ENCODE measurements at regions not wholly inside any gene's neighbourhood (a gene's known extent, or its start where the extent isn't known, plus 50 kb on each side); places are given as distances from the start of the nearest gene placed in this dataset.
"Not testable (repeated sequence)": the region's sequence is repeated elsewhere in the genome, so short reads cannot be mapped to it uniquely, and the experiment has no call there.

GRCh38 chr1:166784646-166785045, 54.6 kb upstream of the POGK start:
- not testable (repeated sequence) for DNase-seq (ENCODE audit: low read depth)

- no peak for DNase-seq (ENCODE audit: low read depth)
Observed at GRCh38 chr1:166785987-166786386, 53.3 kb upstream of the POGK start.

DNA sequence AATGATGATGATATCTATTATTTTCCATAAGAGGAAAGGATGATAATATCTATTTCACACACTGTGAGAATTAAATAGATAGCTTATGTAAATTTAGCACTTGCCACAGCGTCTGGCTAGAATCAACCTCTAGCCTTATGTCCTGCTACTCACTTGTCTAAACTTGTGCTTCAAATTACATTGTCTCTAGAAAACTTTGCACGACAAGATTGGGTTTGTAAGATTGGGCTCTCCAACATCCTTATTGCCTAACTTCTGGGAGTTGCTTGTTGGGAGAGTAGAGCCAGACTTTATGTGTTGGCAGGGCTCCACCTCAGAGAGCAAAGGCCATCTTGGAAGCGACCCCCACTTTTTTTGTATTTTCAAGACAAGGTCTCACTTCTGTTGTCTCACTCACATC, 50.0 kb upstream of the POGK start:
- DNase-seq (ENCODE audit: low read depth), result no peak
